GM12872 (cell line): ENCODE measurements at regions not wholly inside any gene's neighbourhood (a gene's known extent, or its start where the extent isn't known, plus 50 kb on each side); places are given as distances from the start of the nearest gene placed in this dataset.

Source experiments
- CTCF ChIP-seq: IDR thresholded peaks from 3 replicates; pipeline ENCODE4 v1.5.1; 2011; ENCODE audit warnings: low read depth, mild to moderate bottlenecking, low read length, moderate library complexity; ENCODE audit not compliant: insufficient read depth

- no peak for TF ChIP-seq CTCF
Measured at GRCh38 chr4:141565379-141566089, 70.8 kb upstream of the IL15 start.

- TF ChIP-seq CTCF: no peak
Measured at GRCh38 chr4:141567326-141567915, 69.0 kb upstream of the IL15 start.

- TF ChIP-seq CTCF: no peak
Measured at GRCh38 chr4:141569141-141569540, 67.2 kb upstream of the IL15 start.

- no peak for TF ChIP-seq CTCF
Measured at GRCh38 chr4:141570290-141570689, 66.1 kb upstream of the IL15 start.

- TF ChIP-seq CTCF: no peak
Measured at GRCh38 chr4:141571362-141571761, 65.0 kb upstream of the IL15 start.

- no peak for TF ChIP-seq CTCF
Measured at GRCh38 chr4:141571793-141572192, 64.6 kb upstream of the IL15 start.

- no peak for TF ChIP-seq CTCF
Measured at GRCh38 chr4:141573678-141574077, 62.7 kb upstream of the IL15 start.
